ENCODE measurements at regions not wholly inside any gene's neighbourhood (a gene's known extent, or its start where the extent isn't known, plus 50 kb on each side); places are given as distances from the start of the nearest gene placed in this dataset.

DNA sequence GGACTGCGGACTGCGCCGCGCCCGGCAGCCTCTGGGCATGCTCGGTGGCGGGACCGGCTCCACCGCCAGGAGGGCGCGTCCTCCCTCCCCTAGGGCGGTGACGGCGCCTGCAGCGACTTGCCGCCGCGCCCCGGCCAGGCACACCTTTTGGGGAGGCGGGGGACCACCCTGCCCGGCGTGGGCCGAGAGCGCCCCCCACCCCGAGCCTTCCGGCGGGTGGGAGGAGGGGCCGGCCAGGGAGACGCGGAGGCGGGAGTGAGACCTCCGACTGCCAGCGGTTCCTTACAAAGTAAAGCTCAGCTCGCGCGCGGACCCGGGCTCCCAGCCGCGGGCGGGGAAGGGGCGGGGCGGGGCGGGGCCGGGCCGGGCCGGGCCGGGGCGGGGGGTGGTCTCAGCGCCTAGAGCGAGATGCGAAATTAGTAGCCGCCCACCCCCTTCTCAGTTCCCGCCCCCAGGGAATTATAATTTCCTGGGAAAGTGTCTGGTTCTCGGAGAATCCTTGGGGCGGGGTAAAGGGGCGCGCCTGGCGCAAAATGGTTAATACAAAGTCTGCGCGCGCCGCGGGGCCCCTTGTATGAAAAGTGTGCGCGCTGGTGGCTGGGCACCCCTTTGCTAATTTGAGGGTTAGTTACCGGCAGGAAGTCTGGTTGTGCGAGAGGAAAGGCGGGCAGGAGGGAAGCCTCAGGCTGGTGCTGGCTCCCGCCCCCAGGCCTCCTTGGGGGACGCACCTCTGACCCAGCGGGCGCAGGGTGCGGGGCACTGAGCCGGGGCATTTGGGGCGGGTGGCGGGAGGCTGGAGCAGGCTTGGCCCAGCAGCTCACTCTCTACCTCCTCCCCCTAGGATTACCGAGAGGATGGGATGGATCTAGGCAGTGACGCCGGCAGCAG lies 224.8 kb upstream of the IL12A start:
- intact Hi-C loops (cut with DNase I): loop anchor here (2.0 kb wide), 1 partner anchor 31 kb away; no protein-coding TSS in a partner anchor
- DNase-seq (ENCODE audit: low spot score): peak; percentile 69
- Histone ChIP-seq H3K27ac (peak overlapping the region; percentile 88 to 89), H3K9me3 (no peaks in the 10 kb centered on the region), H3K4me1 (replicated peaks) (no peaks in the 10 kb centered on the region), H3K4me3 (peak overlapping the region; percentile 51 to 59), H3K27me3 (replicated peaks; ENCODE audit: insufficient read depth) (no peaks in the 10 kb centered on the region), H3K36me3 (no peaks in the 10 kb centered on the region)
- TF ChIP-seq, protein P1, sequence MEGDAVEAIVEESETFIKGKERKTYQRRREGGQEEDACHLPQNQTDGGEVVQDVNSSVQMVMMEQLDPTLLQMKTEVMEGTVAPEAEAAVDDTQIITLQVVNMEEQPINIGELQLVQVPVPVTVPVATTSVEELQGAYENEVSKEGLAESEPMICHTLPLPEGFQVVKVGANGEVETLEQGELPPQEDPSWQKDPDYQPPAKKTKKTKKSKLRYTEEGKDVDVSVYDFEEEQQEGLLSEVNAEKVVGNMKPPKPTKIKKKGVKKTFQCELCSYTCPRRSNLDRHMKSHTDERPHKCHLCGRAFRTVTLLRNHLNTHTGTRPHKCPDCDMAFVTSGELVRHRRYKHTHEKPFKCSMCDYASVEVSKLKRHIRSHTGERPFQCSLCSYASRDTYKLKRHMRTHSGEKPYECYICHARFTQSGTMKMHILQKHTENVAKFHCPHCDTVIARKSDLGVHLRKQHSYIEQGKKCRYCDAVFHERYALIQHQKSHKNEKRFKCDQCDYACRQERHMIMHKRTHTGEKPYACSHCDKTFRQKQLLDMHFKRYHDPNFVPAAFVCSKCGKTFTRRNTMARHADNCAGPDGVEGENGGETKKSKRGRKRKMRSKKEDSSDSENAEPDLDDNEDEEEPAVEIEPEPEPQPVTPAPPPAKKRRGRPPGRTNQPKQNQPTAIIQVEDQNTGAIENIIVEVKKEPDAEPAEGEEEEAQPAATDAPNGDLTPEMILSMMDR (IDR thresholded peaks at IDR 0.05): peak in 2 of 4 experiments; percentile 63 to 67
- TF ChIP-seq POLR2A (IDR thresholded peaks at IDR 0.05) (peak; percentile 14), POLR2AphosphoS5 (IDR thresholded peaks at IDR 0.05) (peak; percentile 25)
- 0% methylated on average over 63 of the region's 80 CpGs for WGBS

DNA sequence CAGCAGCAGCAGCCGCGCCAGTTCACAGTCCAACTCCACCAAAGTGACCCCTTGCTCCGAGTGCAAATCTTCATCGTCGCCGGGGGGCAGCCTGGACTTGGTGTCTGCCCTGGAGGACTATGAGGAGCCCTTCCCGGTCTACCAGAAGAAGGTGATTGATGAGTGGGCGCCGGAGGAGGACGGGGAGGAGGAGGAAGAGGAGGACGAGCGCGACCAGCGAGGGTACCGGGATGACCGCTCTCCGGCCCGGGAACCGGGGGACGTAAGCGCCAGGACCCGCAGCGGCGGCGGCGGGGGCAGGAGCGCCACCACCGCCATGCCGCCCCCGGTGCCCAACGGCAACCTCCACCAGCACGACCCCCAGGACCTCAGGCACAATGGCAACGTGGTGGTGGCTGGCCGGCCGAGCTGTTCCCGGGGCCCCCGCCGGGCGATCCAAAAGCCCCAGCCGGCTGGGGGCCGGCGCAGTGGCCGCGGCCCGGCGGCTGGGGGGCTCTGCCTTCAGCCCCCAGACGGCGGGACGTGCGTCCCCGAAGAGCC lies 224.1 kb upstream of the IL12A start:
- Histone ChIP-seq H3K36me3 (no peaks in the 10 kb centered on the region), H3K9me3 (no peaks in the 10 kb centered on the region), H3K4me1 (replicated peaks) (no peaks in the 10 kb centered on the region), H3K4me3 (peak overlapping the region; percentile 51 to 59), H3K27ac (peak overlapping the region; percentile 88 to 89), H3K27me3 (replicated peaks; ENCODE audit: insufficient read depth) (no peaks in the 10 kb centered on the region)
- no peak for DNase-seq (ENCODE audit: low spot score)
- under 1% methylated on average over 51 of the region's 51 CpGs for WGBS
- TF ChIP-seq POLR2AphosphoS5 (IDR thresholded peaks at IDR 0.05) (no peak), POLR2A (IDR thresholded peaks at IDR 0.05) (no peak)
- TF ChIP-seq, protein P1 (IDR thresholded peaks at IDR 0.05): no peak
- intact Hi-C loops (cut with DNase I): loop anchor here (2.0 to 5.0 kb wide), 2 partner anchors 30 to 108 kb away; no protein-coding TSS in a partner anchor

DNA sequence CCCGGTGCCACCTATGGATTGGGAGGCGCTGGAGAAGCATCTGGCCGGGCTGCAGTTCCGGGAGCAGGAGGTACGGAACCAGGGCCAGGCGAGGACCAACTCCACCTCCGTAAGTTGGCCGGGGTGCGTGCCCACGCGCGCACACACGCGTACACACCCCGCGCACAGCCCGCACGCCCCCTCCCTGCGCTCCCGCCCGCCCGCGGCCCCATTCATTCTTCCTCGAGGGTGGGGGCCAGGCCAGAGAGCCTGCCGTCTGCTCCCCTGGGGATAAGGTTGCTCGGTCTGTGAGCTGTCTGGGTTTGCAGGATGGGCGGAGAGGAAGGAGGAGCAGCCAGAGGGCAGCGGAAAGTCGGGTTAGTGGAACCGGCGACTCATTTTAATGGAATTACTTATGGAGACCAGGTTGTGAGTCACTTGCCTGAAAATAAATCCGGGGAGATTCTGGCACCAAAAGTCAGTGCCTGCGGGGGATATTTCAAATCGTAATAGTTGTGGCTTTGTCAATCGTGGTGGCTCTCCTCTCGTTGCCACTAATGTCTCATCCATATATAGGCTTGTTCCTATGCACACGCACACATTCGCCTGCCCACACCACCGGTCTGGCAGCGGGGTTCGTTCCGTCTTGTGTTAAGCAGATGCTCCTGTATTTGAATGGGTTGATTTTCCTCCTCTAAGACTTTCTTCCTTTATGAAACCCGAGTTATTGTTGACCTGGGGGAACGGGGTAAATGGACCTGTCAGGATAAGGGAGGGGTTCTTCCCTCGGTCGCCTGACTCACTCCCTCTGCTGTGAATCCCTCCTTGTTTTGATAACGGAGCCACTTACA lies 223.4 kb upstream of the IL12A start:
- intact Hi-C loops (cut with DNase I): loop anchor here (2.0 to 5.0 kb wide), 2 partner anchors 30 to 107 kb away; no protein-coding TSS in a partner anchor
- Histone ChIP-seq H3K4me3 (peak overlapping the region; percentile 51 to 59), H3K36me3 (no peaks in the 10 kb centered on the region), H3K27me3 (replicated peaks; ENCODE audit: insufficient read depth) (no peaks in the 10 kb centered on the region), H3K27ac (peak overlapping the region; percentile 88 to 89), H3K9me3 (no peaks in the 10 kb centered on the region), H3K4me1 (replicated peaks) (no peaks in the 10 kb centered on the region)
- DNase-seq (ENCODE audit: low spot score): peak; percentile 73
- TF ChIP-seq POLR2AphosphoS5 (IDR thresholded peaks at IDR 0.05) (peak; percentile 65), POLR2A (IDR thresholded peaks at IDR 0.05) (peak; percentile 20)
- TF ChIP-seq, protein P1 (IDR thresholded peaks at IDR 0.05): no peak
- WGBS: under 1% methylated on average over 47 of the region's 47 CpGs

DNA sequence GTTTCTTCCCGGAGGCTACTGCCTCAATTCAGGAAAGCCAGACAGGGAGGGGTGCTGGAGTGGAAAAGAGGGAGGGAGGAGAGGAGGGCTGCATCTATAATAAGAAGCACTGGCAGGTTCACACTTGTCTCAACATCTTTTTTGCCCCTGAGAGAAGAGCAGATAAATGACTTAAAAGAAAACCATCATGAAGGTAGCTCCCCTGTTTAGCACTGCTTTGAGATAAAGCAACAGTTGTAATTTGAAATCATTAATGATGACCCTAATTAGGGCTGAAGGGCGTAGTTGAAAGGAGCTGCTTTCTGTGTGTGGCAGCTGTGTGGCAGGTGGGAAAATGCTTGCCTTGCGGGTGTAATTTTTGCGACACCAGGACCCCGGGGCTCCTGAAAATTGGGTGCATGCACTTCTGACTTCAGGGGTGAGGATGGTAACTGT lies 222.8 kb upstream of the IL12A start:
- H3K36me3 ChIP-seq: no peaks in the 10 kb centered on the region
- peak overlapping the region; percentile 51 to 59 for H3K4me3 ChIP-seq
- H3K27me3 ChIP-seq (replicated peaks; ENCODE audit: insufficient read depth): no peaks in the 10 kb centered on the region
- no peak for DNase-seq (ENCODE audit: low spot score)
- 45% methylated on average over 5 of the region's 5 CpGs for WGBS
- TF ChIP-seq, protein P1 (IDR thresholded peaks at IDR 0.05): no peak
- peak overlapping the region; percentile 88 to 89 for H3K27ac ChIP-seq
- H3K9me3 ChIP-seq: no peaks in the 10 kb centered on the region
- H3K4me1 ChIP-seq (replicated peaks): no peaks in the 10 kb centered on the region
- intact Hi-C loops (cut with DNase I): loop anchor here (2.0 to 5.0 kb wide), 3 partner anchors 29 to 106 kb away; no protein-coding TSS in a partner anchor
